Skin epidermis (tissue), 12 donors: ENCODE measurements at regions not wholly inside any gene's neighbourhood (a gene's known extent, or its start where the extent isn't known, plus 50 kb on each side); places are given as distances from the start of the nearest gene placed in this dataset.

Experiments used
- H3K27ac ChIP-seq, 21 experiments: fragments of 200-600 bp; sonication (generic) in 11 of 21; one replicate each; pipeline ENCODE4 v1.5.0; 2020; ENCODE audit warnings: mild to moderate bottlenecking in 3 of 21, inconsistent platforms in 2 of 21, moderate library complexity in 2 of 21
- H3K4me3 ChIP-seq, 7 experiments: fragments of 200-600 bp; sonication (generic) in 2 of 7; one replicate each; pipeline ENCODE4 v1.5.0; 2020; ENCODE audit warnings: inconsistent platforms in 2 of 7, mild to moderate bottlenecking in 2 of 7, moderate library complexity in 1 of 7

- Histone ChIP-seq H3K4me3 (no peak overlapping the region), H3K27ac (no peak overlapping the region)
Observed at GRCh38 chr18:40687399-40687798, 1267.6 kb upstream of the PIK3C3 start.

DNA sequence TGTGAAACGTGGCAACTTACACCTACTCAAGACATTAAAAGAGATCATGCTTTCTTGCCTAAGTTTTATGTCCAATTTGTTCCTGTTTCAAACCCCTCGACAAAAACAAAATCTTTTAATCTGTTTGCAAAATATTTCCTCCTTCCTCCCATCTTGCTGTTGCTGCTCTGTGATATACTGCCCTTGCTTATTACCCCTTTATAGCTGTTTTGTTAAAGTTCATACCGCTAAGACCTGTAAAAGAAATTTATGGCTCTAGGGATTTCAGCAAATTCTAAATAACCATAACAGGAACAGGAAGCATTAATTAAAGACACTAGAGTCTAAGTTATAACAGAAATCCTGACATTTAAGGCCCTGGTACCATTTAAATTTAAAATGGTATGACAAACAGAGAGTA is 1268.2 kb upstream of the PIK3C3 start:
- Histone ChIP-seq H3K27ac (no peak overlapping the region), H3K4me3 (no peak overlapping the region)

- no peak overlapping the region for H3K27ac ChIP-seq
- no peak overlapping the region for H3K4me3 ChIP-seq
Observed at GRCh38 chr18:40685219-40685618, 1269.8 kb upstream of the PIK3C3 start.

DNA sequence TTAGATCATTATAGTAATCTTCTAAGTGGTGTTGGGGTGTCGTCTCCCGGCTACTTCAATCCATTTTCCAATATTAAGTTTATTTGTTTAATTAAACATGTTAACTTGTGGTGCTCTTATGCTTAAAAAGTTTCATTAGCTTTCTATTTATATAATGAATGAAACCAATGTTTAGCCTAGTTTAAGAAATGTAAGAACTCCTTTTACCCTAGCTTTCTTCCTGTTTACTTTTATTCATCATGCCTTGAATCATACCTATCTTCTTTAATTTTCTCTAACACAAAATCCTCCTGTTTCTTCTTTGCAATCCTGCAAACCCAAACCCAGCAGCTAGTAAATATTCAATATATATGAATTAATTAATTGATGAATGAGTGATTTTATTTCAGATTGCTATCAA is 1276.7 kb upstream of the PIK3C3 start:
- no peak overlapping the region for H3K27ac ChIP-seq
- no peak overlapping the region for H3K4me3 ChIP-seq

GRCh38 chr18:40676668-40677067 is 1278.4 kb upstream of the PIK3C3 start:
- Histone ChIP-seq H3K4me3 (no peak overlapping the region), H3K27ac (no peak overlapping the region)

DNA sequence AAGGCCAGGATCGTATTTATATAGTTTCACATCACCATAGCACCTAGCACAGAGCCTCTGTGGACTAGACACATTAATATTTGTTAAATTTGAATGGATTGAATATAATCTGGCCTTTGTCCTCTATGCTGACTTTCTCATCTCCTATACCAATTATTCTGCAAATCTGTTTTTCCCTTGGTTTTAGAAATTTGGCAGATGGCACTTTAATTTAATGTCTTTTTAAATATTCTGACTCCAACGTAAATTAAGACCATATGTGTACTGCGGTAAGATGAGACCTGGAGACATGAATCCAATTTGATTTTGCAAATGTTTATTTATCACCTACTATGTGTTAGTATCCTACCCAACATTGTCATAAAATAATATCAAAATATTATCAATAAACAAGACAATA is 1281.9 kb upstream of the PIK3C3 start:
- Histone ChIP-seq H3K27ac (no peak overlapping the region), H3K4me3 (no peak overlapping the region)

- no peak overlapping the region for H3K27ac ChIP-seq
- H3K4me3 ChIP-seq: no peak overlapping the region
Observed at GRCh38 chr18:40672590-40672989, 1282.4 kb upstream of the PIK3C3 start.

DNA sequence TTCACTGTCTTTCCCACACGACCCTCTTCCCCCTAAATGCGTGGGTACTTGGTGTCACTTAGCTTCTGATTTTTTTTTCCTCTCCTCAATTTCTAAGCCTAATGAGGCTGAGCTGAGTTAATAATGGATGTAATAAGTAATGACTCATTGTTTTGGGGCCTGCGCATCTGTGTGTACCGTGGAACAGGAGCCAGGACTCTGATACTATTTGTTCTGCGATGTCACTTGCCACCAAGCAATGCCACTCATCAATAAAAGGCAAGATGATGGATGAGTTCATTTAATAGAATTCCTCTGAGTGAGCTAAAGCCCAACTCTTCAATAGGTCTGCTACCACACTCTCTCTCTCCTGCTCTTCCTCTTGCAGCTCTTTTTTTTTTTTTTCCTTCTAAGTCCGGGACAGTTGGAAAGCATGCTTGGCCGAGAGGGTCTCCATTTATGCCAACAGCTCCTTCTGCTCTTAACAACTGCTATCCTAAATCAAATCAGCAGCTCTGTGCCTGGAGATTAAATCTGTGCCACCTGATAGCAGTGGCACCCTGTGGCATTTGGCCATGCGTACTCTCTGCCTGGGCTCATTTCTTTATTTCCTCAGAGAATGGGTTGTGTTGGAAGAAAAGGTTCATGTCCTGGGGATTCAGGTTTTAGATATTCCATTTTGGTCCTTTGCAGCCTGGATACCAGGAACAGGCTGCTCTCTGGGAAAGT is 1284.2 kb upstream of the PIK3C3 start:
- Histone ChIP-seq H3K27ac (no peak overlapping the region), H3K4me3 (no peak overlapping the region)

- Histone ChIP-seq H3K4me3 (no peak overlapping the region), H3K27ac (no peak overlapping the region)
Observed at GRCh38 chr18:40662898-40663437, 1292.1 kb upstream of the PIK3C3 start.

GRCh38 chr18:40653682-40654081 is 1301.4 kb upstream of the PIK3C3 start:
- no peak overlapping the region for H3K27ac ChIP-seq
- H3K4me3 ChIP-seq: no peak overlapping the region

GRCh38 chr18:40652321-40652720 is 1302.7 kb upstream of the PIK3C3 start:
- Histone ChIP-seq H3K4me3 (no peak overlapping the region), H3K27ac (no peak overlapping the region)

DNA sequence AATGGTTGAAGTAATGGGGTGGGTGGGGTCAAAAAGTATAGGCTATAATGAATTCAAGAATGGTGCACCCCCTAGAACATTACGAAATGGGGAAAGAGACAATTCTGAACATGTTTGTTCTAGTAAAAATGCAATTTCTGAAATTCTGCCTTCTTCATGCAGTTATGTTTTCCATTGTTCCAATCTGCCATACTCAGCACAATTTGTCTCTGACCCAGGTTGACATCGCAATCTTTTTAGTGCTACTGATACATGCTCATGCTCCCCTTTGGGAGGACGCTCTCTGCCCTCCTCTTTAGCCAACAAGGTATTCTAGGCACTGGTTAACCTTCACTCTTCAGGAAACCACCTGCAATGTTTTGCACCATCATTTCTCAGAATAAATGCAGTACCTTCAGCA is 1303.9 kb upstream of the PIK3C3 start:
- no peak overlapping the region for H3K4me3 ChIP-seq
- H3K27ac ChIP-seq: no peak overlapping the region

GRCh38 chr18:40642692-40643229 is 1312.3 kb upstream of the PIK3C3 start:
- H3K27ac ChIP-seq: no peak overlapping the region

GRCh38 chr18:40631319-40631718 is 1323.7 kb upstream of the PIK3C3 start:
- H3K27ac ChIP-seq: no peak overlapping the region
- no peak overlapping the region for H3K4me3 ChIP-seq

More at GRCh38 chr18:40642692-40643229, 1312.3 kb upstream of the PIK3C3 start:
- H3K4me3 ChIP-seq: no peak overlapping the region

GRCh38 chr18:40630496-40630895 is 1324.5 kb upstream of the PIK3C3 start:
- H3K4me3 ChIP-seq: no peak overlapping the region
- no peak overlapping the region for H3K27ac ChIP-seq

- H3K27ac ChIP-seq: no peak overlapping the region
Observed at GRCh38 chr18:40624959-40625358, 1330.1 kb upstream of the PIK3C3 start.

DNA sequence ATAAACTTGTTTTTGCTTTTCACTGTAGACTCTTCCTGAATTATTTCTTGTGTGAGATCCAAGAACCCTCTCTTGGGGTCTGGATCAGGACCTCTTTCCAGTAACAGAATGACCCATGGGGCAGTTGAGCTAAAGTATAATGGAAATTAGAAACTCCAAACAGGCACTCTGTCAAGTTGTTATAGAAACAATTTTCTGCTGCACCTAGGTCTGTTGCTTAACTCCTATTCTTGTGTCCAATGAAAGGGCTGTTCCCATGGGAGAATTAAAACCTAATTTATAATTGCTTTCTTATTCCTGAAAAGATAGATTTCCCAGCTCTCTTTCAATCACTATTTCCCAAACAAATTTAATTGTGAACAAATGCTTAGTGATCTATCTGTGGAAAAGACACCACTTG is 1341.3 kb upstream of the PIK3C3 start:
- no peak overlapping the region for H3K4me3 ChIP-seq
- H3K27ac ChIP-seq: no peak overlapping the region

More at GRCh38 chr18:40624959-40625358, 1330.1 kb upstream of the PIK3C3 start:
- H3K4me3 ChIP-seq: no peak overlapping the region

DNA sequence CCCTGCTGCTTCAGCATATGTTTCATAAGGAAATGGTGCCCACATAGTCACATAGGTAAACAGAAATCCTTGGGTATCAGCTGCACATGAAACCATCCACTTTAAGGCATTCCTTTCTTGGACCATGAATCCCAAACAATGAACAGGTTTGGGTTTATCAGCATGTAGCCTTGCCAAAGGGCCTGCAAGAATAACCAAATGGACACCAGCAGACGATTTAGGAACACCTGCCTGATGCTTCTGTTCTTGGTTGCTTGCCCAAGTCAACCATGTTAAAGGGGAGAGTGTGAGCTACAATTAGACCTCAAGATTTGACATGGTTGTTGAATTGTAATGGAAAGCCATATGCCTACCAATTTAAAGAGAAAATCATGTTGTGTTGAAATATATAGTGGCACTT is 1342.7 kb upstream of the PIK3C3 start:
- H3K27ac ChIP-seq: no peak overlapping the region
- no peak overlapping the region for H3K4me3 ChIP-seq

- Histone ChIP-seq H3K27ac (no peak overlapping the region), H3K4me3 (no peak overlapping the region)
Observed at GRCh38 chr18:40608226-40608625, 1346.8 kb upstream of the PIK3C3 start.

DNA sequence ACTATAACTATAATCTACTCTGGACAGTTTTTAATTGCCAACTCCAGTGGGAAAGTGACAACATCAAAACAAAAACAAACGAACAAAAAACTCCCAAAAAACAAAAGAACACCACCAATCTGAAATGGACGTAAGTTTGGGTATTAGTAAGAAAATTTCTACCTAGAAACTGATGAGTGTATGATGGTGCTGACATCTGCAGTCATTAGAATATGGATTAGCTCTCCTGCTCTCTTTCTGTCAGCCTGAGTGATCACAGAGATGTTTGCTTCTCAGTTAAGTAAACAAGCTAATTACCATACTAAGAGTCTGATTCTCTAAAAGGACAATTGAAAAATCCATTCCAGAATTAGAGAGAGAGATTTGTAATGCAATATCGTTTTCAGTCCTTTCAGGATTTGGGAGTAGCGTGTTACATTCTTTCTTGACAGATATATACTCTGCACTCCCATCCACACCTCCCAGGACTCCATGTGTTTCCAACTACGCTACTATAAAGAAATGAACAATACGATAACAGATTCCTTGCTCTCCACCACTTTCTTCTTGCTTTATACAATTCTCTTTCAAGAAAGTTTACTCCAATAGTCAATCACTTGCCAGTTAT is 1347.4 kb upstream of the PIK3C3 start:
- H3K4me3 ChIP-seq: no peak overlapping the region
- H3K27ac ChIP-seq: no peak overlapping the region

- H3K27ac ChIP-seq: no peak overlapping the region
- H3K4me3 ChIP-seq: no peak overlapping the region
Observed at GRCh38 chr18:40606996-40607395, 1348.0 kb upstream of the PIK3C3 start.
